Body of pancreas (tissue), 4 donors: ENCODE measurements at regions not wholly inside any gene's neighbourhood (a gene's known extent, or its start where the extent isn't known, plus 50 kb on each side); places are given as distances from the start of the nearest gene placed in this dataset.
A peak's percentile ranks its signal among the peaks of the same experiment; 100 is the strongest.

Source experiments
- ATAC-seq: fragments of 150-250 bp; one replicate; pipeline ENCODE4 v1.9.1; 2016
- DNase-seq, 4 donors: peaks; one replicate each; pipeline ENCODE4 v3.0.0-alpha.2; 2019
- H3K27ac ChIP-seq, 4 donors: fragments of 200-600 bp; sonication (generic); 1 replicate in 3 of 4; 2 replicates in 1 of 4; pipeline versions ENCODE4 v1.5.1 to v1.6.1; 2016 to 2019; ENCODE audit warnings: mild to moderate bottlenecking in 1 of 4, mixed read lengths in 1 of 4, moderate library complexity in 1 of 4
- H3K27me3 ChIP-seq, 2 donors: fragments of 200-600 bp; sonication (generic); one replicate each; pipeline ENCODE4 v1.6.0; 2016; ENCODE audit warnings: mild to moderate bottlenecking in 1 of 2
- H3K36me3 ChIP-seq, 2 donors: fragments of 200-600 bp; sonication (generic); replicated peaks in 1 of 2; 2 replicates each; pipeline ENCODE4 v1.5.1; 2016; ENCODE audit warnings: low read depth in 2 of 2; ENCODE audit not compliant: insufficient read depth in 1 of 2
- H3K4me1 ChIP-seq: fragments of 200-600 bp; sonication (generic); one replicate; pipeline ENCODE4 v1.6.0; 2016
- H3K4me3 ChIP-seq, 2 donors: fragments of 200-600 bp; sonication (generic); 1 replicate in 1 of 2; 2 replicates in 1 of 2; pipeline ENCODE4 v1.5.1; 2016 to 2019
- H3K9me3 ChIP-seq, 3 donors: fragments of 200-600 bp; sonication (generic); 1 replicate in 2 of 3; 2 replicates in 1 of 3; pipeline ENCODE4 v1.5.1; 2016
- CTCF ChIP-seq, 7 experiments: fragments of 450-650 bp in 4 of 7; fragments of 200-600 bp in 3 of 7; sonication (generic) in 3 of 7; IDR thresholded peaks; one replicate each; pipeline ENCODE4 v1.5.1; 2016 to 2019; ENCODE audit warnings: antibody characterized with exemption in 7 of 7
- POLR2A ChIP-seq, 3 donors: fragments of 450-650 bp; IDR thresholded peaks; one replicate each; pipeline ENCODE4 v1.6.1; 2016; ENCODE audit warnings: antibody characterized with exemption in 3 of 3, mild to moderate bottlenecking in 2 of 3
- WGBS, 2 donors: methylation state at CpG; one replicate each; pipeline ENCODE4 v1.1.5; 2017; 5-methylcytosine and 5-hydroxymethylcytosine counted together
- intact Hi-C: fragments of 100-400 bp; cut with DNase I; formaldehyde crosslinking; loops from one replicate; pipeline ENCODE4 v1.15.1; 2023

- Histone ChIP-seq H3K27me3 (no peaks in the 10 kb centered on the region), H3K9me3 (no peaks in the 10 kb centered on the region), H3K4me3 (no peak overlapping the region), H3K4me1 (peaks cover 26% of the 10 kb centered on the region), H3K27ac (peak overlapping the region; percentile 14 to 80 (median 69)), H3K36me3 (no peaks in the 10 kb centered on the region)
- ATAC-seq: peak; percentile 88
- 22 to 24% methylated on average over 5 of the region's 5 CpGs for WGBS, 2 donors
- DNase-seq: peak; percentile 24 to 53 (median 34)
- no peak for TF ChIP-seq POLR2A (IDR thresholded peaks at IDR 0.05)
- no peak for TF ChIP-seq CTCF (IDR thresholded peaks at IDR 0.05)
- intact Hi-C loops: no loop called here
These were observed 110.4 kb downstream of the RPL22L1 start for GRCh38 chr3:170759511-170760173.

GRCh38 chr3:170757038-170757437 is 113.0 kb downstream of the RPL22L1 start:
- ATAC-seq (no peak), DNase-seq (no peak)
- Histone ChIP-seq H3K4me1 (peaks cover 31% of the 10 kb centered on the region), H3K36me3 (no peaks in the 10 kb centered on the region), H3K27ac (no peak overlapping the region), H3K4me3 (no peak overlapping the region), H3K9me3 (no peaks in the 10 kb centered on the region), H3K27me3 (no peaks in the 10 kb centered on the region)
- 89 to 96% methylated on average over 1 of the region's 1 CpG for WGBS, 2 donors
- intact Hi-C loops: no loop called here
- TF ChIP-seq POLR2A (IDR thresholded peaks at IDR 0.05): no peak
- TF ChIP-seq CTCF (IDR thresholded peaks at IDR 0.05): no peak

- no peak for DNase-seq
- Histone ChIP-seq H3K36me3 (no peaks in the 10 kb centered on the region), H3K27me3 (no peaks in the 10 kb centered on the region), H3K9me3 (no peaks in the 10 kb centered on the region), H3K4me1 (peaks cover 26% of the 10 kb centered on the region), H3K4me3 (no peak overlapping the region), H3K27ac (no peak overlapping the region)
- no peak for ATAC-seq
- TF ChIP-seq POLR2A (IDR thresholded peaks at IDR 0.05): no peak
- TF ChIP-seq CTCF (IDR thresholded peaks at IDR 0.05): no peak
- intact Hi-C loops: no loop called here
These were observed 115.7 kb downstream of the RPL22L1 start for GRCh38 chr3:170754311-170754693.

- ATAC-seq: no peak
- H3K4me3 ChIP-seq: no peak overlapping the region
- 89 to 91% methylated on average over 2 of the region's 2 CpGs for WGBS, 2 donors
These were observed 116.3 kb downstream of the RPL22L1 start for GRCh38 chr3:170753421-170754310.

More at GRCh38 chr3:170753421-170754310, 116.3 kb downstream of the RPL22L1 start:
- no peaks in the 10 kb centered on the region for H3K36me3 ChIP-seq
- H3K9me3 ChIP-seq: no peaks in the 10 kb centered on the region
- intact Hi-C loops: no loop called here
- TF ChIP-seq CTCF (IDR thresholded peaks at IDR 0.05) (no peak), POLR2A (IDR thresholded peaks at IDR 0.05) (no peak)
- no peak for DNase-seq
- no peak overlapping the region for H3K27ac ChIP-seq
- H3K4me1 ChIP-seq: peaks cover 19% of the 10 kb centered on the region
- no peaks in the 10 kb centered on the region for H3K27me3 ChIP-seq
